AG04449 (cell line): ENCODE measurements at regions not wholly inside any gene's neighbourhood (a gene's known extent, or its start where the extent isn't known, plus 50 kb on each side); places are given as distances from the start of the nearest gene placed in this dataset.

ENCODE experiments used
- CTCF ChIA-PET: fragments of 350-600 bp; formaldehyde crosslinking; extraction: SDS; loops from one replicate; lab custom pipeline; 2021; ENCODE audit warnings: antibody characterized with exemption; lab: Yijun Ruan, JAX
- POLR2A ChIA-PET: fragments of 400-600, 350-600 bp; formaldehyde crosslinking; extraction: SDS; loops from one replicate; lab custom pipeline; 2020; ENCODE audit warnings: antibody characterized with exemption, inconsistent platforms; lab: Yijun Ruan, JAX
- DNase-seq: peaks from one replicate; pipeline ENCODE4 v3.0.0-alpha.2; 2010; ENCODE audit warnings: low read depth, low spot score
- H3K4me3 ChIP-seq: 2 replicates; pipeline ENCODE4 v1.5.1; 2011; ENCODE audit warnings: low read depth, mild to moderate bottlenecking, control low read depth, low read length
- TF ChIP-seq, protein P1 (sequence below): IDR thresholded peaks from one replicate; pipeline ENCODE4 v1.5.1; 2011; ENCODE audit warnings: mild to moderate bottlenecking, moderate library complexity, low read length, control low read depth, inconsistent platforms; ENCODE audit not compliant: insufficient read depth; ENCODE audit errors: missing control alignments

DNA sequence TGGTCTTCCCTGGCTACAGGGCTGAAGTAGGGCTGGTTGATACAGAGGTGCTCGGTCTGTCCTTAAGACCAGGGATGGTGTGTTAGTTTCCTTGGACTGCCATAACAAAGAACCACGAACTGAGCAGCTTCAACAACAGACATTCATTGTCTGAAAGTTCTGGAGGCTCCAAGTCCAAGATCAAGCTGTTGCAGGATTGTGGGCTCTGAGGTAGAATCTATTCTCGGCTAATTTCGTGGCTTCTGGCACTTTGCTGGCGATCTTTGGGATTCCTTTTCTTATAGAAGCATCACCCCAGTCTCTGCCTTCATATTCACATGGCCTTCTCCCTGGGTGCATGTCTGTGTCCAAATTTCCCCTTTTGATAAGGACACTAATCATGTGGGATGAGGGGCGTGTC lies 112.1 kb upstream of the ITGB1 start:
- TF ChIP-seq, protein P1, sequence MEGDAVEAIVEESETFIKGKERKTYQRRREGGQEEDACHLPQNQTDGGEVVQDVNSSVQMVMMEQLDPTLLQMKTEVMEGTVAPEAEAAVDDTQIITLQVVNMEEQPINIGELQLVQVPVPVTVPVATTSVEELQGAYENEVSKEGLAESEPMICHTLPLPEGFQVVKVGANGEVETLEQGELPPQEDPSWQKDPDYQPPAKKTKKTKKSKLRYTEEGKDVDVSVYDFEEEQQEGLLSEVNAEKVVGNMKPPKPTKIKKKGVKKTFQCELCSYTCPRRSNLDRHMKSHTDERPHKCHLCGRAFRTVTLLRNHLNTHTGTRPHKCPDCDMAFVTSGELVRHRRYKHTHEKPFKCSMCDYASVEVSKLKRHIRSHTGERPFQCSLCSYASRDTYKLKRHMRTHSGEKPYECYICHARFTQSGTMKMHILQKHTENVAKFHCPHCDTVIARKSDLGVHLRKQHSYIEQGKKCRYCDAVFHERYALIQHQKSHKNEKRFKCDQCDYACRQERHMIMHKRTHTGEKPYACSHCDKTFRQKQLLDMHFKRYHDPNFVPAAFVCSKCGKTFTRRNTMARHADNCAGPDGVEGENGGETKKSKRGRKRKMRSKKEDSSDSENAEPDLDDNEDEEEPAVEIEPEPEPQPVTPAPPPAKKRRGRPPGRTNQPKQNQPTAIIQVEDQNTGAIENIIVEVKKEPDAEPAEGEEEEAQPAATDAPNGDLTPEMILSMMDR, result no peak
- H3K4me3 ChIP-seq, result no peak overlapping the region
- POLR2A ChIA-PET, result no interaction called here
- no peak for DNase-seq
- CTCF ChIA-PET, result interaction anchor here (1.3 kb wide), 1 partner anchor 9 kb away, joined by 5 read pairs; no protein-coding TSS in a partner anchor

DNA sequence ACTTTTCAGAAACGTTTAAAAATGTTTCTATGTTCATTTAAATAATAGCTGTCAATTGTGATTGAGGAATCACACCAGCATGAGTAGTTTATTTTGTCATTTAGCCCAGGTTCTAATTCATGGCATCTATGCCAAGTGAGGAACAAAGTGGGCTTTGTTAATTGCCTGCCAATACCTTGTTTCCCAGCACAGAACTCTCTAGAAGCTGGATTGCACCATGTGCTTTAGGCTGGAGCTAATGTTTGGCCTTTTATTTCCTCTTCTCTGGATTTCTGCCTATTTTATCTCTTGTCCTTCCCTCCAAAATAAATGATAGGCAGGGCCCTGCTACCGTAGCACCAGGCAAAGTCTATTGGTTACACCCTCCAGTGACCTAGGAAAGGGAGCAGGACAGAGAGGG lies 109.9 kb upstream of the ITGB1 start:
- H3K4me3 ChIP-seq, result no peak overlapping the region
- ChIA-PET CTCF (interaction anchor here (1.1 to 2.3 kb wide), 7 partner anchors 8 to 58 kb away, joined by 3 to 7 read pairs (median 4); no protein-coding TSS in a partner anchor), POLR2A (no interaction called here)
- no peak for DNase-seq
- TF ChIP-seq, protein P1, result no peak

DNA sequence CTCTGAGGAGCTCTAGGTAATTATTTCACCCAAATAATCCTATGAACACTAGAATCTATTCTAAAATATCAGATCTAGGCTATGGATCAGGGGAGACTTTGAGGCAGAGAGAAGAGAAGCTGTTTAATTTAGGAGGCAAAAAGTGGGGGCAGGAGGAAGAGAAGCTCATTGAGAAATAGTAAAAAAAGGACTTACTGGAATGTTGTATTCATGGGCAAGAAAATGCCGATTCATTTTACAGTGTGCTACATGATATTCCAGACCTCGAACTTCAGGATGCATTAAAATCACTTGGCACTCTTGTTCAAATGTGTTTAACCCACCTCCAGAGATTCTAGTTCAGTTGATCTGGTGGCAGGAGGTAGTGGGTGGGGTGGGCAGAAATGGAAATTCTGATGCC lies 109.5 kb upstream of the ITGB1 start:
- no peak overlapping the region for H3K4me3 ChIP-seq
- TF ChIP-seq, protein P1, result no peak
- CTCF ChIA-PET, result interaction anchor here (0.7 to 2.3 kb wide), 9 partner anchors 8 to 58 kb away, joined by 3 to 7 read pairs (median 4); no protein-coding TSS in a partner anchor
- DNase-seq, result no peak
- POLR2A ChIA-PET, result no interaction called here

DNA sequence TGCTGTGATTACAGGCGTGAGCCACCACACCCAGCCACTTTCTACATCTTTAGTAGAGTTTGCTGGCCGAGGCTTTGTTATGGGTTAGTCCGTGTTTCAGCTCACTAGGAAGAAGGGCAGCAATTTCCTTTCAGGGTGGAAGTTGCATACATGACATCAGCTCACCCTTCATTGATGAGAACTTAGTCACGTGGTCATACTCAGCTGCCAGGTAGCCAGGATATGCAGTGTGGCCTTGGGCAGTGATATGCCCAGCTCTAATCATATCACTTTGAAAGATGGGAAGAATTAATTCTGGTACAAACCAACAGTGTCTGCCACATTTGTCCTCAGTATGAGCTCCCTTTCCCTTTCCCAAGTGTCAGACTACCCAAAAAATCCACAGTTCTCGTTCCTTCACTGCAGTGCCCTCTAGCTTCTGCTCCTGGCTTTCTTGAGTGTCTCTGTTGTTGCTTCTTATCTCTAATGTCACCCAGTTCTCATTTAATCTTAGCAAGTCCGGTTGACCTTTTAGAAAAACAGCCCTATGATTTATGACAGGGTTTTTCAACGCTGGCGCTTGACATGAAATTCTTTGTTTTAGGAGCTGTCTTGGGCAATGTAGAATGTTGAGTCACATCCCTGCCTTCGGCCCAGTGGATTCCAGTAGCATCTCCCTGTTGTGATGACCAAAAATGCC lies 108.7 kb upstream of the ITGB1 start:
- CTCF ChIA-PET, result interaction anchor here (0.6 to 2.3 kb wide), 10 partner anchors 9 to 116 kb away, joined by 3 to 7 read pairs (median 4); no protein-coding TSS in a partner anchor
- DNase-seq, result no peak
- POLR2A ChIA-PET, result interaction anchor here (0.5 kb wide), 1 partner anchor 57 kb away, joined by 3 read pairs; no protein-coding TSS in a partner anchor
- no peak overlapping the region for H3K4me3 ChIP-seq
- TF ChIP-seq, protein P1, result no peak

DNA sequence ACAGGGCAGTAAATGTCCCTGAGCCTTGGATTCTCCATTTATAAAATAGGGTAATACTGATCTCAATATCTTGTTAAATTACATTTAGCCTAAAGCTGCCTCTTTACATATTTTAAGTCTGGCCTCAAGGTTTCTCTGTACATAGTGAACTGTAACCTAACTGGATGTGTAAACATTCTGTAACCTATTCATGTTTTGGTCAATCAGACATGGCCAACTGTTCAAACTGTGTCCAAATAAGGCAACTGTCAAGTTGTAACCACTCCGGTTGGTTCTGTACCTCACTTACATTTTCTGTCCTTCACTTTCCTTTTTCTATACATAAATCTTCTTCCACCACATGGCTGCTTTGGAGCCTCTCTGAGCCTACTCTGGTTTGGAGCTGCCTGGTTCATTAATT lies 107.1 kb upstream of the ITGB1 start:
- TF ChIP-seq, protein P1, result no peak
- no peak overlapping the region for H3K4me3 ChIP-seq
- ChIA-PET POLR2A (no interaction called here), CTCF (no interaction called here)
- no peak for DNase-seq

DNA sequence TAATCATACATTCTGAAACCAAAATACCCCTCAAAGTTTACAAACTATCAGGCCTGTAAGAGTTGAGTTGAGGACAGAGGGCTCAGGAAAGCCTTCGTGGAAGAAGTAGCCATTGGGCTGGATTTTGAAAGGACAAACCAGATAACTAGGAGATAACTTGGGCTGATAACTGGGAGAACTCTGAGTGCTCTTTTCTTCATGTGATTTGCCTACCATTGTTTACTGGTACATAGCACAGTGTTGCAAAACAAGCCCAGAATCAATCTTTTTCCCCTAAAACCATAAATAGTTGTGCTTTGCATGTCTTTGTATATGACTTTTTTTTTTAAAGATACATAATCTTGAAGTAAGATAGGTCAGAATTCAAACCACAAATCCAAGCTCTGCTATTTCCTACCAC lies 106.7 kb upstream of the ITGB1 start:
- CTCF ChIA-PET, result no interaction called here
- H3K4me3 ChIP-seq, result no peak overlapping the region

More for the DNA sequence above, 106.7 kb upstream of the ITGB1 start:
- POLR2A ChIA-PET, result no interaction called here
- TF ChIP-seq, protein P1, result no peak
- no peak for DNase-seq
